Midbrain (tissue), 1 donor: ENCODE measurements at regions not wholly inside any gene's neighbourhood (a gene's known extent, or its start where the extent isn't known, plus 50 kb on each side); places are given as distances from the start of the nearest gene placed in this dataset.
"Not testable (repeated sequence)": the region's sequence is repeated elsewhere in the genome, so short reads cannot be mapped to it uniquely, and the experiment has no call there.

ENCODE experiments used
- DNase-seq: peaks from one replicate; lab custom pipeline; 2025; lab: John Stamatoyannopoulos, UW

GRCh38 chrX:115911967-115912366 is 258.6 kb upstream of the AGTR2 start:
- DNase-seq: no peak

- DNase-seq: no peak
These were observed 258.1 kb upstream of the AGTR2 start for GRCh38 chrX:115912372-115912897.

DNA sequence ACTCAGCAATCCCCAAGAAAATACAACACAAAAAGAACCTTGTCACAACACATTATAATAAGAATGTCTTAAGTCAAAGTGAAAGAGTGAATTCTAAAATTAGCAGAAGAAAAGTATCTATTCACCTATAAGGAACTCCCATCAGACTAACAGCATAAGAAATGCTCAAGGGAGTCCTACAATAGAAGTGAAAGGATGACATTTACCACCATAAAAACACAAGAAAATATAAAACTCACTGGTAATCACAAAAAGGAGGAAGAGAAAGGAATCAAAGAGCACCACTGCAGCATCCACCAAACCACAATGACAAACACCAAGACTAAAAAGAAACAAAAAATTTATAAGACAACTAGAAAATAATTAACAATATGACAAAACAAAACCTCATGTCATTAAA is 257.0 kb upstream of the AGTR2 start:
- DNase-seq: no peak

GRCh38 chrX:115915625-115916024 is 254.9 kb upstream of the AGTR2 start:
- DNase-seq: not testable (repeated sequence)

- no peak for DNase-seq
These were observed 241.1 kb upstream of the AGTR2 start for GRCh38 chrX:115929480-115929879.

DNA sequence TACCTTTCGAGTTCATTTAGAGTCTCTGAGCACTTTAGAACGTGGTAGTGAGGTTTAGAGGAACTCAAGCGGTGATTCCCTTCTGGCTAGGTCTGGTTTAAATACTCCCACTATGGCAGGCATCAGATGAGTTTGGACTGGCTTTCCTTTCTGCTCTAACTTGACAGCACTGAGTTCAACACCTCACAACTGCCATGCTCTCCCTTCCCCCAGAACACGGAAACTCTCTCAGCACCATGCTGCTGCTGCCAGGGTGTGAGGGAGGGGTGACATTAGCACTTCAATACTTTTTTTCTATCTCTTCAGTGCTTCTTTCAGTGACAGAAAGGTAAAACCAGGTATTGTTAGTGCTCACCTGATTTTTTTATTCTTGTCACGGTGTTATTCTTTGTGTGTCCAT is 234.5 kb upstream of the AGTR2 start:
- DNase-seq: no peak

DNA sequence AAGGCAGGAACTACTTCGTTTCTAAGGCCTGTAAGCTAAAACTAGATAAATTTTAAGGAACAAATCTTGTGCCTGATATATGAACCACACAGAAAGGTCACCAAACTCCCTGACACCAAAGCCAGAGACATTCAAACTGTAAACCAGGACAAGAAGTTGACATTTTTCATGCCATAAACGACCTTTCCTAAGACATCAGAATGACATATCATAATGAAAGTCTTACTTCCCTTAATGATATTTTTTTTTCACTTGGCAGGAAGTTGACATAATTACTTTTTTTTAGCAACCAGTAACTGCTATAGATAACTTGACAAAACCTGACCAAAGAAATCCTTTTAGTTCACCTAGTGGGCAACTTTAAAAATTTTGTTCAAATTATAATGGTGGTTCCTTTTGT is 231.5 kb upstream of the AGTR2 start:
- DNase-seq: no peak

DNA sequence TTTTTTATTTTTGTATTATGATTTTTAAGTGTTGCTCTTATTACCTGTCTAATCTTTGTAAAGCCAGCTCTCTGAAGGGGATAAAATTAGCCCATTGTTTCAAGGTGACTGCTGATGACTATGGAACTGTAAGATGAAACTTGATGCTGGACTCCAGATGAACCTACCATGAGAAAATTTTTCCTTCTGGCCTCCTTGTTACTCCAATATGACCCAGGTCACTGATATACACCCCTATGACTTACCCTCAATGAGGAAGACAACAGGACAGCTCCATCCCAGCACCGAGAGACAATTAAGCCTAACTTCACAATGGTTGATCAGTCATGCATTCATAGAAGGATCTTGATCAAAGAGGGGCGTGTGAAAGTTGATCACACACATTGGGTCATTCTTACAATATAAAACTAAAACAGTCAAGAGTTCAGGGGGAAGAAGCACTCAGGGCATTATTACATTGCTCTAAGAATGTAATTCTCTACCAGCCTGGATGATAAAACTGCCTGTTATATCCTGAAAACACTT is 230.8 kb upstream of the AGTR2 start:
- DNase-seq: no peak

GRCh38 chrX:115940348-115940747 is 230.2 kb upstream of the AGTR2 start:
- DNase-seq: no peak

- peak; percentile 94 for DNase-seq
These were observed 229.6 kb upstream of the AGTR2 start for GRCh38 chrX:115940888-115941332.

- DNase-seq: no peak
These were observed 229.2 kb upstream of the AGTR2 start for GRCh38 chrX:115941388-115941787.

GRCh38 chrX:115946059-115946458 is 224.5 kb upstream of the AGTR2 start:
- DNase-seq: no peak

GRCh38 chrX:115948018-115948923 is 222.3 kb upstream of the AGTR2 start:
- DNase-seq: no peak

- peak; percentile 81 for DNase-seq
These were observed 220.4 kb upstream of the AGTR2 start for GRCh38 chrX:115949900-115950822.

GRCh38 chrX:115952417-115953092 is 218.0 kb upstream of the AGTR2 start:
- DNase-seq: peak; percentile 5

- DNase-seq: peak; percentile 41
These were observed 212.6 kb upstream of the AGTR2 start for GRCh38 chrX:115957862-115958490.

GRCh38 chrX:115958687-115959359 is 211.7 kb upstream of the AGTR2 start:
- peak; percentile 34 for DNase-seq

DNA sequence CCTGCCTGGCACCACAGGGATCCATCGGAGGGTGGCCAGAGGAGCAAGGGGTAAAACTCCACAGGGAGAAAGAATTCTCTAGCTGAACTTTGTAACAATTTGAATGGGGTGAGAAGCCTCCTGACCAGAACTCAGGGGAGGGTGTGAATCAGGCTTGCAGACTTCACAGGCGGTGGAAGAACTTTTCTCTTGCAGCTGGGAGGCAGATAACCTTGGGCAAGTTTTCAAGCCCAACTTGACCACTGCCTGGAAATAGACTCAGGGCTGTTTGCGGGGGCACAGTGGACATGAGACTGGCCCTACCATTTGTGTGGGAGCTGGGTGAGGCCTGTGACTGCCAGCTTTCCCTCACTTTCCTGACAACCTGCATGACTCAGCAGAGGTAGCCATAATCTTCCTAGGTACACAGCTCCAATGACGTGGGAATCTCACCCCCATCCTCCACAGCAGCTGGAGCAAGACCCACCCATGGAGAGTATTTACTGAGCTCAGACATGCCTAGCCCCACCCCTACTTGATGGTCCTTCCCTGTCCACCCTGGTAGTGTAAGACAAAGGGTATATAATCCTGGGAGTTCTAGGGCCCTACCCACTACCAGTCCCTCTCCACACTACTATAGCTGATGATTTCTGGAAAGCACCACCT is 210.0 kb upstream of the AGTR2 start:
- DNase-seq: no peak

GRCh38 chrX:115966920-115967319 is 203.6 kb upstream of the AGTR2 start:
- no peak for DNase-seq
